OCI-LY7 (cell line): ENCODE measurements at regions not wholly inside any gene's neighbourhood (a gene's known extent, or its start where the extent isn't known, plus 50 kb on each side); places are given as distances from the start of the nearest gene placed in this dataset.

Source experiments
- BruUV-seq: library from RNA; stranded (reverse); fragments of 400-500 nt; replicated peaks from 2 replicates; lab custom pipeline; 2021; lab: Mats Ljungman, UMichigan
- CTCF ChIA-PET: fragments of 300-600 bp; sonication (Branson Sonifier 250); formaldehyde crosslinking; loops from one replicate; lab custom pipeline; 2022; ENCODE audit warnings: antibody characterized with exemption; ENCODE audit not compliant: unreplicated experiment; lab: Charles Lee
- POLR2A ChIA-PET: fragments of 300-600 bp; sonication (Branson Sonifier 250); formaldehyde crosslinking; loops from one replicate; lab custom pipeline; 2022; ENCODE audit warnings: antibody characterized with exemption; lab: Charles Lee
- DNase-seq: peaks from one replicate; pipeline ENCODE4 v3.0.0-alpha.2; 2015; ENCODE audit warnings: low spot score
- H2AFZ ChIP-seq: fragments of 200-600 bp; sonication (generic), shearing (Covaris generic); 2 replicates; pipeline ENCODE4 v1.6.1; 2014; ENCODE audit warnings: mild to moderate bottlenecking, antibody characterized with exemption, low read length, moderate library complexity
- H3K27ac ChIP-seq: fragments of 200-600 bp; sonication (generic); 2 replicates; pipeline ENCODE4 v1.5.1; 2014; ENCODE audit warnings: mixed run types, low read depth, mild to moderate bottlenecking, moderate library complexity, low read length, inconsistent platforms; ENCODE audit not compliant: poor library complexity, severe bottlenecking
- H3K36me3 ChIP-seq: fragments of 200-600 bp; sonication (generic); 2 replicates; pipeline ENCODE4 v1.6.1; 2014; ENCODE audit warnings: mild to moderate bottlenecking, antibody characterized with exemption, low read length, moderate library complexity, mixed read lengths; ENCODE audit not compliant: insufficient read depth
- H3K4me1 ChIP-seq: fragments of 200-600 bp; sonication (generic); 2 replicates; pipeline ENCODE4 v1.5.1; 2014; ENCODE audit warnings: mild to moderate bottlenecking, low read length; ENCODE audit not compliant: insufficient read depth, poor library complexity, severe bottlenecking
- H3K4me2 ChIP-seq: fragments of 200-600 bp; sonication (generic); 2 replicates; pipeline ENCODE4 v1.6.1; 2014; ENCODE audit warnings: mild to moderate bottlenecking, low read length
- H3K4me3 ChIP-seq: fragments of 200-600 bp; sonication (generic); 2 replicates; pipeline ENCODE4 v1.5.1; 2014; ENCODE audit warnings: mild to moderate bottlenecking, low read depth, low read length; ENCODE audit not compliant: poor library complexity, severe bottlenecking
- H3K79me2 ChIP-seq: fragments of 200-600 bp; sonication (generic); 2 replicates; pipeline ENCODE4 v1.6.1; 2016; ENCODE audit warnings: low read depth, mild to moderate bottlenecking, low read length, moderate library complexity, mixed read lengths; ENCODE audit not compliant: insufficient read depth
- H3K9me2 ChIP-seq: fragments of 200-600 bp; sonication (generic); 2 replicates; pipeline ENCODE4 v1.6.1; 2016; ENCODE audit warnings: mild to moderate bottlenecking, low read length, mixed read lengths; ENCODE audit not compliant: insufficient read depth
- H3K9me3 ChIP-seq: fragments of 200-600 bp; sonication (generic); 2 replicates; pipeline ENCODE4 v1.6.1; 2014; ENCODE audit warnings: mild to moderate bottlenecking, mixed run types, low read length, mixed read lengths
- H4K20me1 ChIP-seq: fragments of 200-600 bp; sonication (generic); 2 replicates; pipeline ENCODE4 v1.6.1; 2014; ENCODE audit warnings: mild to moderate bottlenecking, antibody characterized with exemption, low read length, moderate library complexity, mixed read lengths; ENCODE audit not compliant: insufficient read depth
- CTCF ChIP-seq: fragments of 200-600 bp; sonication (generic); conservative IDR thresholded peaks from 2 replicates; pipeline ENCODE4 v1.5.1; 2014; ENCODE audit warnings: mild to moderate bottlenecking, antibody characterized with exemption, low read length, moderate library complexity, mixed read lengths
- EZH2phosphoT487 ChIP-seq: fragments of 200-600 bp; sonication (generic); IDR thresholded peaks from 2 replicates; pipeline ENCODE4 v1.6.1; 2018; ENCODE audit warnings: low read depth, borderline replicate concordance, mild to moderate bottlenecking, mixed run types, antibody characterized with exemption, low read length, moderate library complexity, mixed read lengths
- intact Hi-C: fragments of 100-400 bp; cut with micrococcal nuclease; formaldehyde crosslinking; loops from one replicate; pipeline ENCODE4 v1.10.0; 2022; ENCODE audit not compliant: unreplicated experiment

DNA sequence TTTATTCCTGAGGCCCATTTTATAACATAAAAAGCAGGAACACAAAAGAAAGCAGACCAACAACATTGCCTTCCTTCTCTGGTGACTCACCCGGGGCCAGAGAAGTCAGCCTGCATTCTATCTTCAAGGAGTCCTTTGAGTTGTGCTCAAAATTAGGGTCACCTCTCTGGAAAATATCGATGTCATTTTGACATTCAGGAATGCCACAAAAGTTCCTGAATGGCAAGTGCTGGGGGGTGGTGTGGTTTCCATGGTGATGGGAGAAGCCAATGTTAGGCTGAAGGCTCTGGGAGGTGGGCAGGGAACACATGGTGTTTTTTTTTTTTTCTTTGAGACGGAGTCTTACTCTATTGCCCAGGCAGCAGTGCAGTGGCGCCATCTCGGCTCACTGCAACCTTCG lies 159.6 kb downstream of the HAPSTR1 start:
- Histone ChIP-seq H3K9me3 (no peaks in the 10 kb centered on the region), H3K36me3 (no peaks in the 10 kb centered on the region), H3K27ac (no peak overlapping the region), H3K4me2 (no peak overlapping the region), H4K20me1 (no peaks in the 10 kb centered on the region), H3K4me3 (no peak overlapping the region), H3K9me2 (no peaks in the 10 kb centered on the region), H3K79me2 (no peaks in the 10 kb centered on the region), H3K4me1 (no peaks in the 10 kb centered on the region), H2AFZ (no peak overlapping the region)
- POLR2A ChIA-PET = no interaction called here
- no TSS peak for BruUV-seq
- TF ChIP-seq EZH2phosphoT487 (no peak), CTCF (no peak)
- CTCF ChIA-PET = no interaction called here
- intact Hi-C loops = no loop called here
- no peak for DNase-seq

- intact Hi-C loops = loop anchor here (5.0 kb wide), 1 partner anchor 118 kb away; no protein-coding TSS in a partner anchor
- CTCF ChIA-PET = no interaction called here
- POLR2A ChIA-PET = no interaction called here
Measured at GRCh38 chr16:9254863-9255262, 163.4 kb downstream of the HAPSTR1 start.

More at GRCh38 chr16:9254863-9255262, 163.4 kb downstream of the HAPSTR1 start:
- no TSS peak for BruUV-seq
- H3K4me2 ChIP-seq = no peak overlapping the region
- H3K27ac ChIP-seq = no peak overlapping the region
- no peaks in the 10 kb centered on the region for H3K9me2 ChIP-seq
- no peaks in the 10 kb centered on the region for H3K9me3 ChIP-seq
- no peaks in the 10 kb centered on the region for H3K4me1 ChIP-seq
- H4K20me1 ChIP-seq = no peaks in the 10 kb centered on the region
- H3K36me3 ChIP-seq = no peaks in the 10 kb centered on the region
- no peaks in the 10 kb centered on the region for H3K79me2 ChIP-seq
- no peak for TF ChIP-seq CTCF
- no peak for TF ChIP-seq EZH2phosphoT487
- no peak for DNase-seq
- H3K4me3 ChIP-seq = no peak overlapping the region
- no peak overlapping the region for H2AFZ ChIP-seq
